Skeletal muscle tissue (tissue), 3 donors: ENCODE measurements at regions not wholly inside any gene's neighbourhood (a gene's known extent, or its start where the extent isn't known, plus 50 kb on each side); places are given as distances from the start of the nearest gene placed in this dataset.

Experiments
- H3K27ac ChIP-seq: one replicate; pipeline ENCODE4 v1.7.0; 2013; ENCODE audit warnings: mild to moderate bottlenecking, low read depth, low read length, inconsistent platforms
- H3K27me3 ChIP-seq, 3 donors: one replicate each; pipeline ENCODE4 v1.7.0; 2013; ENCODE audit warnings: low read length in 3 of 3; ENCODE audit not compliant: control insufficient read depth in 3 of 3, insufficient read depth in 3 of 3
- H3K36me3 ChIP-seq, 3 donors: one replicate each; pipeline ENCODE4 v1.7.0; 2013; ENCODE audit warnings: low read length in 3 of 3; ENCODE audit not compliant: control insufficient read depth in 3 of 3, insufficient read depth in 3 of 3
- H3K4me1 ChIP-seq, 3 donors: one replicate each; pipeline ENCODE4 v1.7.0; 2013; ENCODE audit warnings: low read length in 3 of 3, mild to moderate bottlenecking in 3 of 3; ENCODE audit not compliant: control insufficient read depth in 3 of 3, insufficient read depth in 3 of 3
- H3K4me3 ChIP-seq, 3 donors: one replicate each; pipeline ENCODE4 v1.7.0; 2013; ENCODE audit warnings: low read length in 3 of 3
- H3K9ac ChIP-seq, 3 donors: one replicate each; pipeline ENCODE4 v1.7.0; 2013; ENCODE audit warnings: low read length in 3 of 3, mild to moderate bottlenecking in 3 of 3, moderate library complexity in 2 of 3, low read depth in 1 of 3
- H3K9me3 ChIP-seq, 3 donors: one replicate each; pipeline ENCODE4 v1.7.0; 2013; ENCODE audit warnings: low read length in 3 of 3; ENCODE audit not compliant: control insufficient read depth in 3 of 3
- donor health status: Osteomylitis.

GRCh38 chr4:157678478-157678877 is 457.9 kb downstream of the GRIA2 start:
- H3K4me3 ChIP-seq, result no peak overlapping the region
- no peaks in the 10 kb centered on the region for H3K9me3 ChIP-seq
- no peaks in the 10 kb centered on the region for H3K27me3 ChIP-seq
- no peak overlapping the region for H3K27ac ChIP-seq
- no peaks in the 10 kb centered on the region for H3K36me3 ChIP-seq
- H3K4me1 ChIP-seq, result peaks cover 0 to 5% (median 0%) of the 10 kb centered on the region in 3 donors
- H3K9ac ChIP-seq, result no peak overlapping the region

GRCh38 chr4:157674699-157675098 is 454.2 kb downstream of the GRIA2 start:
- no peaks in the 10 kb centered on the region for H3K27me3 ChIP-seq
- no peak overlapping the region for H3K9ac ChIP-seq
- peaks cover 0 to 5% (median 0%) of the 10 kb centered on the region in 3 donors for H3K4me1 ChIP-seq
- no peak overlapping the region for H3K4me3 ChIP-seq
- no peaks in the 10 kb centered on the region for H3K9me3 ChIP-seq
- H3K36me3 ChIP-seq, result no peaks in the 10 kb centered on the region
- H3K27ac ChIP-seq, result no peak overlapping the region

- Histone ChIP-seq H3K9ac (no peak overlapping the region), H3K4me3 (no peak overlapping the region), H3K36me3 (no peaks in the 10 kb centered on the region), H3K4me1 (no peaks in the 10 kb centered on the region), H3K9me3 (no peaks in the 10 kb centered on the region), H3K27ac (no peak overlapping the region), H3K27me3 (no peaks in the 10 kb centered on the region)
Observed at GRCh38 chr4:157667836-157668235, 447.3 kb downstream of the GRIA2 start.

GRCh38 chr4:157664726-157665125 is 444.2 kb downstream of the GRIA2 start:
- H3K27ac ChIP-seq, result no peak overlapping the region
- H3K9ac ChIP-seq, result no peak overlapping the region
- no peaks in the 10 kb centered on the region for H3K9me3 ChIP-seq
- H3K27me3 ChIP-seq, result no peaks in the 10 kb centered on the region
- H3K4me1 ChIP-seq, result no peaks in the 10 kb centered on the region
- H3K36me3 ChIP-seq, result no peaks in the 10 kb centered on the region
- no peak overlapping the region for H3K4me3 ChIP-seq

- Histone ChIP-seq H3K36me3 (no peaks in the 10 kb centered on the region), H3K9ac (no peak overlapping the region), H3K4me3 (no peak overlapping the region), H3K27ac (no peak overlapping the region), H3K27me3 (no peaks in the 10 kb centered on the region), H3K9me3 (no peaks in the 10 kb centered on the region), H3K4me1 (no peaks in the 10 kb centered on the region)
Observed at GRCh38 chr4:157655096-157655809, 434.7 kb downstream of the GRIA2 start.

- no peak overlapping the region for H3K9ac ChIP-seq
- H3K36me3 ChIP-seq, result no peaks in the 10 kb centered on the region
- H3K4me3 ChIP-seq, result no peak overlapping the region
- no peak overlapping the region for H3K27ac ChIP-seq
- no peaks in the 10 kb centered on the region for H3K9me3 ChIP-seq
- H3K4me1 ChIP-seq, result no peaks in the 10 kb centered on the region
- H3K27me3 ChIP-seq, result no peaks in the 10 kb centered on the region
Observed at GRCh38 chr4:157643257-157643656, 422.7 kb downstream of the GRIA2 start.

GRCh38 chr4:157634057-157634456 is 413.5 kb downstream of the GRIA2 start:
- Histone ChIP-seq H3K27ac (no peak overlapping the region), H3K4me3 (no peak overlapping the region), H3K27me3 (no peaks in the 10 kb centered on the region), H3K9me3 (peaks cover 0 to 2% (median 0%) of the 10 kb centered on the region in 3 donors), H3K36me3 (no peaks in the 10 kb centered on the region), H3K9ac (no peak overlapping the region), H3K4me1 (no peaks in the 10 kb centered on the region)

GRCh38 chr4:157616741-157617472 is 396.4 kb downstream of the GRIA2 start:
- Histone ChIP-seq H3K27me3 (no peaks in the 10 kb centered on the region), H3K9me3 (no peaks in the 10 kb centered on the region), H3K36me3 (no peaks in the 10 kb centered on the region), H3K4me3 (no peak overlapping the region), H3K4me1 (no peaks in the 10 kb centered on the region), H3K9ac (no peak overlapping the region), H3K27ac (no peak overlapping the region)

GRCh38 chr4:157607996-157608395 is 387.5 kb downstream of the GRIA2 start:
- H3K9me3 ChIP-seq, result no peaks in the 10 kb centered on the region
- no peaks in the 10 kb centered on the region for H3K4me1 ChIP-seq
- no peak overlapping the region for H3K27ac ChIP-seq
- no peak overlapping the region for H3K9ac ChIP-seq
- no peaks in the 10 kb centered on the region for H3K36me3 ChIP-seq
- no peak overlapping the region for H3K4me3 ChIP-seq
- H3K27me3 ChIP-seq, result peaks cover 0 to 4% (median 0%) of the 10 kb centered on the region in 3 donors

- H3K27me3 ChIP-seq, result no peaks in the 10 kb centered on the region
- no peak overlapping the region for H3K27ac ChIP-seq
- no peaks in the 10 kb centered on the region for H3K4me1 ChIP-seq
- H3K9me3 ChIP-seq, result no peaks in the 10 kb centered on the region
- no peak overlapping the region for H3K9ac ChIP-seq
- no peak overlapping the region for H3K4me3 ChIP-seq
- no peaks in the 10 kb centered on the region for H3K36me3 ChIP-seq
Observed at GRCh38 chr4:157600583-157600982, 380.1 kb downstream of the GRIA2 start.
